GM23338 (cell line): ENCODE measurements at regions not wholly inside any gene's neighbourhood (a gene's known extent, or its start where the extent isn't known, plus 50 kb on each side); places are given as distances from the start of the nearest gene placed in this dataset.

ENCODE experiments used
- EZH2 ChIP-seq: fragments of 200-600 bp; sonication (generic); IDR thresholded peaks from one replicate; pipeline ENCODE4 v1.8.0; 2017; ENCODE audit warnings: antibody characterized with exemption, mild to moderate bottlenecking, low read depth; ENCODE audit not compliant: unreplicated experiment
- POLR2AphosphoS5 ChIP-seq: IDR thresholded peaks from 2 replicates; pipeline ENCODE4 v1.6.1; 2016; ENCODE audit warnings: antibody characterized with exemption, low read depth
- STAT1 ChIP-seq: IDR thresholded peaks from one replicate; pipeline ENCODE4 v1.6.1; 2016; ENCODE audit warnings: antibody characterized with exemption; ENCODE audit not compliant: unreplicated experiment
- TF ChIP-seq, protein P1 (sequence below), 2 experiments: fragments of 200-600 bp in 1 of 2; sonication (generic) in 1 of 2; conservative IDR thresholded peaks; 2 replicates each; pipeline versions ENCODE4 v1.5.1 to v1.6.1; 2016 to 2017; ENCODE audit warnings: antibody characterized with exemption in 2 of 2, low read depth in 2 of 2, mild to moderate bottlenecking in 2 of 2, moderate library complexity in 1 of 2
- TF ChIP-seq, protein P2 (sequence below): IDR thresholded peaks from one replicate; pipeline ENCODE4 v1.6.1; 2018; ENCODE audit warnings: antibody characterized with exemption; ENCODE audit not compliant: unreplicated experiment

DNA sequence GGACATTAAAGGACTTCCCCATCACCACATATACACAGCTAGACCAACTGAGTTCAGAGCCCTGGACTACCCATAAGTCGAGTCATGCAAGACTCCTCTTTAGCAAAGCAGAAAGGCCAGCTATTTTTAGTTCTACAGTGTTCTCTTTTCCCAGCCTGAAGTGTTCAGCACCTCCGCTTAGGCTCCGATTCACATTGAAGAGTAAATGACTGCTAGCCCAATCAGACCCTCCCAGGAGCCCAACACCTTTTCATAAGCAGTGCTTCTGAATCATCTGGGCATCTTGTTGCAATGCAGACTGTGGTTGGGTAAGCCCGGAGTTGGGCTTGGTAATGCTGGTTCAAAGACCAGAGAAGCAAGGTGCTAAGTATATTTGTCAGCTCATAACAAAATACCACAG, 73.6 kb upstream of the KCNK12 start:
- TF ChIP-seq, protein P1, sequence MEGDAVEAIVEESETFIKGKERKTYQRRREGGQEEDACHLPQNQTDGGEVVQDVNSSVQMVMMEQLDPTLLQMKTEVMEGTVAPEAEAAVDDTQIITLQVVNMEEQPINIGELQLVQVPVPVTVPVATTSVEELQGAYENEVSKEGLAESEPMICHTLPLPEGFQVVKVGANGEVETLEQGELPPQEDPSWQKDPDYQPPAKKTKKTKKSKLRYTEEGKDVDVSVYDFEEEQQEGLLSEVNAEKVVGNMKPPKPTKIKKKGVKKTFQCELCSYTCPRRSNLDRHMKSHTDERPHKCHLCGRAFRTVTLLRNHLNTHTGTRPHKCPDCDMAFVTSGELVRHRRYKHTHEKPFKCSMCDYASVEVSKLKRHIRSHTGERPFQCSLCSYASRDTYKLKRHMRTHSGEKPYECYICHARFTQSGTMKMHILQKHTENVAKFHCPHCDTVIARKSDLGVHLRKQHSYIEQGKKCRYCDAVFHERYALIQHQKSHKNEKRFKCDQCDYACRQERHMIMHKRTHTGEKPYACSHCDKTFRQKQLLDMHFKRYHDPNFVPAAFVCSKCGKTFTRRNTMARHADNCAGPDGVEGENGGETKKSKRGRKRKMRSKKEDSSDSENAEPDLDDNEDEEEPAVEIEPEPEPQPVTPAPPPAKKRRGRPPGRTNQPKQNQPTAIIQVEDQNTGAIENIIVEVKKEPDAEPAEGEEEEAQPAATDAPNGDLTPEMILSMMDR (conservative IDR thresholded peaks at IDR 0.05; ENCODE audit: low read depth in 2 of 2) = no peak
- TF ChIP-seq POLR2AphosphoS5 (no peak), EZH2 (no peak), STAT1 (no peak)
- TF ChIP-seq, protein P2, sequence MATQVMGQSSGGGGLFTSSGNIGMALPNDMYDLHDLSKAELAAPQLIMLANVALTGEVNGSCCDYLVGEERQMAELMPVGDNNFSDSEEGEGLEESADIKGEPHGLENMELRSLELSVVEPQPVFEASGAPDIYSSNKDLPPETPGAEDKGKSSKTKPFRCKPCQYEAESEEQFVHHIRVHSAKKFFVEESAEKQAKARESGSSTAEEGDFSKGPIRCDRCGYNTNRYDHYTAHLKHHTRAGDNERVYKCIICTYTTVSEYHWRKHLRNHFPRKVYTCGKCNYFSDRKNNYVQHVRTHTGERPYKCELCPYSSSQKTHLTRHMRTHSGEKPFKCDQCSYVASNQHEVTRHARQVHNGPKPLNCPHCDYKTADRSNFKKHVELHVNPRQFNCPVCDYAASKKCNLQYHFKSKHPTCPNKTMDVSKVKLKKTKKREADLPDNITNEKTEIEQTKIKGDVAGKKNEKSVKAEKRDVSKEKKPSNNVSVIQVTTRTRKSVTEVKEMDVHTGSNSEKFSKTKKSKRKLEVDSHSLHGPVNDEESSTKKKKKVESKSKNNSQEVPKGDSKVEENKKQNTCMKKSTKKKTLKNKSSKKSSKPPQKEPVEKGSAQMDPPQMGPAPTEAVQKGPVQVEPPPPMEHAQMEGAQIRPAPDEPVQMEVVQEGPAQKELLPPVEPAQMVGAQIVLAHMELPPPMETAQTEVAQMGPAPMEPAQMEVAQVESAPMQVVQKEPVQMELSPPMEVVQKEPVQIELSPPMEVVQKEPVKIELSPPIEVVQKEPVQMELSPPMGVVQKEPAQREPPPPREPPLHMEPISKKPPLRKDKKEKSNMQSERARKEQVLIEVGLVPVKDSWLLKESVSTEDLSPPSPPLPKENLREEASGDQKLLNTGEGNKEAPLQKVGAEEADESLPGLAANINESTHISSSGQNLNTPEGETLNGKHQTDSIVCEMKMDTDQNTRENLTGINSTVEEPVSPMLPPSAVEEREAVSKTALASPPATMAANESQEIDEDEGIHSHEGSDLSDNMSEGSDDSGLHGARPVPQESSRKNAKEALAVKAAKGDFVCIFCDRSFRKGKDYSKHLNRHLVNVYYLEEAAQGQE = no peak
